Mammary epithelial cell (primary cell): ENCODE measurements at regions not wholly inside any gene's neighbourhood (a gene's known extent, or its start where the extent isn't known, plus 50 kb on each side); places are given as distances from the start of the nearest gene placed in this dataset.
"Not testable (repeated sequence)": the region's sequence is repeated elsewhere in the genome, so short reads cannot be mapped to it uniquely, and the experiment has no call there.

ENCODE experiments used
- EZH2 ChIP-seq: IDR thresholded peaks from 2 replicates; pipeline ENCODE4 v1.6.1; 2012; ENCODE audit warnings: low read length, inconsistent platforms, borderline replicate concordance
- TF ChIP-seq, protein P1 (sequence below), 2 donors: IDR thresholded peaks in 1 of 2; conservative IDR thresholded peaks in 1 of 2; 2 replicates each; pipeline ENCODE4 v1.5.1; 2011 to 2012; ENCODE audit warnings: inconsistent platforms in 2 of 2, low read length in 2 of 2, mild to moderate bottlenecking in 2 of 2, control low read depth in 1 of 2, low read depth in 1 of 2; ENCODE audit not compliant: insufficient read depth in 1 of 2; ENCODE audit errors: extremely low read depth in 1 of 2

GRCh38 chr1:228662007-228662689 is 73.1 kb upstream of the RHOU start:
- TF ChIP-seq, protein P1, sequence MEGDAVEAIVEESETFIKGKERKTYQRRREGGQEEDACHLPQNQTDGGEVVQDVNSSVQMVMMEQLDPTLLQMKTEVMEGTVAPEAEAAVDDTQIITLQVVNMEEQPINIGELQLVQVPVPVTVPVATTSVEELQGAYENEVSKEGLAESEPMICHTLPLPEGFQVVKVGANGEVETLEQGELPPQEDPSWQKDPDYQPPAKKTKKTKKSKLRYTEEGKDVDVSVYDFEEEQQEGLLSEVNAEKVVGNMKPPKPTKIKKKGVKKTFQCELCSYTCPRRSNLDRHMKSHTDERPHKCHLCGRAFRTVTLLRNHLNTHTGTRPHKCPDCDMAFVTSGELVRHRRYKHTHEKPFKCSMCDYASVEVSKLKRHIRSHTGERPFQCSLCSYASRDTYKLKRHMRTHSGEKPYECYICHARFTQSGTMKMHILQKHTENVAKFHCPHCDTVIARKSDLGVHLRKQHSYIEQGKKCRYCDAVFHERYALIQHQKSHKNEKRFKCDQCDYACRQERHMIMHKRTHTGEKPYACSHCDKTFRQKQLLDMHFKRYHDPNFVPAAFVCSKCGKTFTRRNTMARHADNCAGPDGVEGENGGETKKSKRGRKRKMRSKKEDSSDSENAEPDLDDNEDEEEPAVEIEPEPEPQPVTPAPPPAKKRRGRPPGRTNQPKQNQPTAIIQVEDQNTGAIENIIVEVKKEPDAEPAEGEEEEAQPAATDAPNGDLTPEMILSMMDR (conservative IDR thresholded peaks at IDR 0.05 in 1 of 2, IDR thresholded peaks at IDR 0.05 in 1 of 2; ENCODE audit: extremely low read depth in 1 of 2, insufficient read depth in 1 of 2, low read depth in 1 of 2, low read length in 2 of 2) = not testable (repeated sequence)
- not testable (repeated sequence) for TF ChIP-seq EZH2
